ENCODE measurements at regions not wholly inside any gene's neighbourhood (a gene's known extent, or its start where the extent isn't known, plus 50 kb on each side); places are given as distances from the start of the nearest gene placed in this dataset.

DNA sequence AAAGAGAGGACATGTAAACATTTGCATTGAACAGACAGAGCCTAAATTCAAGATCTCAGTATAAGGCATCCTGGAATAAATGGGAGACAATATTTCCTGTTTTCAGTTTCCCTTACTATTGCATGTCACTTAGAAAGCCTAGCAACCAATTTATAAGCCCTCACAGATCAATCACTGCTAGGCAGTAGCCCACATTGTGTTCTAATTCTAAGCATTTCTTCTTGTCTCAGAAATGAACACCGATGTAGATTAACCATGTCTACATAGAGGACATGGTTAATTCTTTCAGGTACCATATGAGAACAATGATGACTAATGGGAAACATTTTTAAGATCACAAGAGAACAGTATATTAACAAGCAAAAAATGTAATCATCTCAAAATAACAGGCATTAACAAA lies 79.6 kb upstream of the HMHB1 start:
- no peaks in the 10 kb centered on the region for H3K9me3 Mint-ChIP-seq (ENCODE audit: low read depth)
- H3K36me3 Mint-ChIP-seq (ENCODE audit: insufficient read depth) = no peaks in the 10 kb centered on the region
- H3K27me3 Mint-ChIP-seq = peaks cover 7% of the 10 kb centered on the region
- TF ChIP-seq, protein P1, sequence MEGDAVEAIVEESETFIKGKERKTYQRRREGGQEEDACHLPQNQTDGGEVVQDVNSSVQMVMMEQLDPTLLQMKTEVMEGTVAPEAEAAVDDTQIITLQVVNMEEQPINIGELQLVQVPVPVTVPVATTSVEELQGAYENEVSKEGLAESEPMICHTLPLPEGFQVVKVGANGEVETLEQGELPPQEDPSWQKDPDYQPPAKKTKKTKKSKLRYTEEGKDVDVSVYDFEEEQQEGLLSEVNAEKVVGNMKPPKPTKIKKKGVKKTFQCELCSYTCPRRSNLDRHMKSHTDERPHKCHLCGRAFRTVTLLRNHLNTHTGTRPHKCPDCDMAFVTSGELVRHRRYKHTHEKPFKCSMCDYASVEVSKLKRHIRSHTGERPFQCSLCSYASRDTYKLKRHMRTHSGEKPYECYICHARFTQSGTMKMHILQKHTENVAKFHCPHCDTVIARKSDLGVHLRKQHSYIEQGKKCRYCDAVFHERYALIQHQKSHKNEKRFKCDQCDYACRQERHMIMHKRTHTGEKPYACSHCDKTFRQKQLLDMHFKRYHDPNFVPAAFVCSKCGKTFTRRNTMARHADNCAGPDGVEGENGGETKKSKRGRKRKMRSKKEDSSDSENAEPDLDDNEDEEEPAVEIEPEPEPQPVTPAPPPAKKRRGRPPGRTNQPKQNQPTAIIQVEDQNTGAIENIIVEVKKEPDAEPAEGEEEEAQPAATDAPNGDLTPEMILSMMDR (IDR thresholded peaks at IDR 0.05; ENCODE audit: unreplicated experiment) = no peak
- DNase-seq (ENCODE audit: low spot score, unreplicated experiment) = no peak
- no peak overlapping the region for H3K4me3 Mint-ChIP-seq (ENCODE audit: low read depth)
- H3K27ac Mint-ChIP-seq = no peak overlapping the region
- no peaks in the 10 kb centered on the region for H3K4me1 Mint-ChIP-seq (ENCODE audit: low read depth)

DNA sequence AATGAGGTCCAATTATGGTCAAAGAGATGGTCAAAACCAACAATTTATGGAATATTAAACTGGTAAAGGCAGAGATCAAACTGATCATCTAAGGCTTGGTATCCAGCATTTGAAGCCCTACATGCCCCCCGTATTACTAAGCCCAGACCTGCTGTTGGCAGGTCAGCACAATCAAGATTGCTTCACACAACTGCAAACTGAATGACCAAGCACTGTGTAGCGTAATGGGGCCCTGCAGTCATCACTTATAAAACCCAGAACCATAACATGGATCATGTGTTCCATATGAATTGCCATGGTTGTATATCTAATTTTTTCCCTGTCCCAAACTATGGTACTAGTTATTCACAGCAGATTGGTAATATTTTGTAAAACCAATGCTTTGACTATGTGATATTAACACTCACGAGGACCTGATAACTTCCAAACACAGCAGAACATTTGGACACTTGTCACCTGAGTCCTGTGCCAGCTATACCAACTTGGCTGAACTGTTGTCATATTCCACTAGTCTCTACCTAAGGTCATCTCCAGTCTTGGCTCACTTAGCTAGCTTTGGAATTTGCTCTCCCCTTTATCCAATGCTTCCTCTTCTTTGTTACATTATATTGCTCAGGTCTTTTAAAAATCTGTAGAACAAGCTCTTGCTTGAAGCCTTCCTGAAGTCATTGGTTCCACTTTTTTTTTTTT lies 81.7 kb upstream of the HMHB1 start:
- no peaks in the 10 kb centered on the region for H3K4me1 Mint-ChIP-seq (ENCODE audit: low read depth)
- TF ChIP-seq, protein P1 (IDR thresholded peaks at IDR 0.05; ENCODE audit: unreplicated experiment) = no peak
- no peak for DNase-seq (ENCODE audit: low spot score, unreplicated experiment)
- no peak overlapping the region for H3K4me3 Mint-ChIP-seq (ENCODE audit: low read depth)
- no peak overlapping the region for H3K27ac Mint-ChIP-seq
- no peaks in the 10 kb centered on the region for H3K36me3 Mint-ChIP-seq (ENCODE audit: insufficient read depth)
- H3K27me3 Mint-ChIP-seq = no peaks in the 10 kb centered on the region
- peaks cover 4% of the 10 kb centered on the region for H3K9me3 Mint-ChIP-seq (ENCODE audit: low read depth)

DNA sequence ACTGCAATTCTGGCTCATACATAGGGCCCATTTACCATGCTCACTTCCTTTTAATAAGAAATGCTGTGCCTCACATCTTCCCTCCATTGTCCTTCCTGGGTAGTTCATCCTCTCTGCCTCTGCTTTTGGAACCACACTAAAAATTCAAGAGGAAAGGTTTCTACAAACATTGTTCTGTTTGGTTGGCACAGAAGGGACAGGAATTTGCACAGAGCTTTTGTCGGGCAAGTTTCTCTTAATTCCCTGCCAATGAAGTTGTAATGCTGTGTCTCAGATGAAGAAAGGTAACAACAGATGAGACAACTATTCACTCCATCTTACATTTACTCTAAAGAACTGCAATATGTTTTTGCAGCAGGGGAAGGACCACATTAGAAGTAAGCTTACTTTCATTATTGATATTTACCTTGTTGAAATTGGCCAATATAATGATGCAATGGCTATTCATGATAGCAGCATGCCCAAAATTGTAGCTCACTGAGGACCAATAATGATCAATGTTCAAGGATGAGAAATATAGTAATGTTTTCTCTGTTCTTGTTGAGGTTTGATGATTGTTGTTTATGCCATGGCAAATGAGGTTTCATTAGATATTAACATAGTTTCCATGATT lies 82.5 kb upstream of the HMHB1 start:
- TF ChIP-seq, protein P1 (IDR thresholded peaks at IDR 0.05; ENCODE audit: unreplicated experiment) = no peak
- Mint-ChIP-seq H3K27ac (no peak overlapping the region), H3K27me3 (no peaks in the 10 kb centered on the region), H3K4me1 (ENCODE audit: low read depth) (no peaks in the 10 kb centered on the region), H3K4me3 (ENCODE audit: low read depth) (no peak overlapping the region), H3K36me3 (ENCODE audit: insufficient read depth) (peaks cover 3% of the 10 kb centered on the region), H3K9me3 (ENCODE audit: low read depth) (peaks cover 11% of the 10 kb centered on the region)
- no peak for DNase-seq (ENCODE audit: low spot score, unreplicated experiment)

DNA sequence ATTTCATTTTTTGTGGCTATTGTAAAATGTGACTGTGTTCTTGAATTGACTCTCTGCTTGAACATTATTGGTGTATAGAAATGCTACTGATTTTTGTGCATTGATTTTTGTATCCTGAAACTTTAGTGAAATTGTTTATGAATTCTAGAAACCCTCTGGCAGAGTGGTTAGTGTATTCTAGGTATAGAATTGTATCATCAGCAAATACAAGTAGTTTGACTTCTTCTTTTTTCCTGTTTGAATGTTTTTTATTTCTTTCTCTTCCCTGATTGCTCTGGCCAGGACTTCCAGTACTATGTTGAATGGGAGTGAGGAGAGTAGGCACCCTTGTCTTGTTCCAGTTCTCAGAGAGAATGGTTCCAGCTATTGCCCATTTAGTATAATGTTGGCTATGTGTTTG lies 88.8 kb upstream of the HMHB1 start:
- H3K36me3 Mint-ChIP-seq (ENCODE audit: insufficient read depth) = peaks cover 5% of the 10 kb centered on the region
- no peak overlapping the region for H3K27ac Mint-ChIP-seq

DNA sequence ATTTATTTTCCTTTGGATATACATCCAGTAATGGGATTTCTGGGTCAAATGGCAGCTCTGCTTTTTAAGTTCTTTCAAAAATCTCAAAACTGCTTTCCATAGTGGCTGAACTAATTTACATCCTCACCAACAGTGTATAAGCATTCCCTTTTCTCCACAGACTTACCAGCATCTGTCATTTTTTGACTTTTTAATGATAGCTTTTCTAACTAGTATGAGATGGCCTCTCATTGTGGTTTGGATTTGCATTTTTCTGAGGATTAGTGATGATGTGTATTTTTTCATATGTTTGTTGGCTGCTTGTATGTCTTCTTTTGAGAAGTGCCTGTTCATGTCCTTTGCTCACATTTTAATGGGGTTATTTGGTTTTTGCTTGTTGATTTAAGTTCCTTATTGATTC lies 90.0 kb upstream of the HMHB1 start:
- no peak for DNase-seq (ENCODE audit: low spot score, unreplicated experiment)
- Mint-ChIP-seq H3K9me3 (ENCODE audit: low read depth) (peaks cover 21% of the 10 kb centered on the region), H3K36me3 (ENCODE audit: insufficient read depth) (peaks cover 5% of the 10 kb centered on the region), H3K27me3 (no peaks in the 10 kb centered on the region), H3K4me3 (ENCODE audit: low read depth) (no peak overlapping the region), H3K4me1 (ENCODE audit: low read depth) (no peaks in the 10 kb centered on the region), H3K27ac (no peak overlapping the region)
- TF ChIP-seq, protein P1 (IDR thresholded peaks at IDR 0.05; ENCODE audit: unreplicated experiment) = no peak

More for the DNA sequence above, 88.8 kb upstream of the HMHB1 start:
- Mint-ChIP-seq H3K4me1 (ENCODE audit: low read depth) (no peaks in the 10 kb centered on the region), H3K9me3 (ENCODE audit: low read depth) (peaks cover 21% of the 10 kb centered on the region), H3K27me3 (no peaks in the 10 kb centered on the region), H3K4me3 (ENCODE audit: low read depth) (no peak overlapping the region)
- no peak for DNase-seq (ENCODE audit: low spot score, unreplicated experiment)
- TF ChIP-seq, protein P1 (IDR thresholded peaks at IDR 0.05; ENCODE audit: unreplicated experiment) = no peak

Data from progenitor cell of endocrine pancreas (in vitro differentiated cells).